BE2C (cell line): ENCODE measurements at regions not wholly inside any gene's neighbourhood (a gene's known extent, or its start where the extent isn't known, plus 50 kb on each side); places are given as distances from the start of the nearest gene placed in this dataset.

ENCODE experiments used
- DNase-seq: peaks from one replicate; pipeline ENCODE4 v3.0.0-alpha.2; 2020
- H3K27me3 ChIP-seq: fragments of 250-450 bp; sonication (Bioruptor Pico); 2 replicates; pipeline ENCODE4 v1.5.1; 2020; ENCODE audit warnings: mild to moderate bottlenecking
- H3K36me3 ChIP-seq: fragments of 250-450 bp; sonication (Bioruptor Pico); 2 replicates; pipeline ENCODE4 v1.5.1; 2020; ENCODE audit warnings: mild to moderate bottlenecking
- H3K4me1 ChIP-seq: fragments of 250-450 bp; sonication (Bioruptor Pico); 2 replicates; pipeline ENCODE4 v1.5.1; 2020
- H3K4me3 ChIP-seq: 2 replicates; pipeline ENCODE4 v1.5.1; 2011; ENCODE audit warnings: low read depth, low read length
- H3K9me3 ChIP-seq: fragments of 250-450 bp; sonication (Bioruptor Pico); 2 replicates; pipeline ENCODE4 v1.5.1; 2020
- CTCF ChIP-seq: IDR thresholded peaks from 2 replicates; pipeline ENCODE4 v1.5.1; 2012; ENCODE audit warnings: mild to moderate bottlenecking, low read depth, low read length

- no peak for TF ChIP-seq CTCF
- H3K4me3 ChIP-seq: no peak overlapping the region
- no peaks in the 10 kb centered on the region for H3K36me3 ChIP-seq
- DNase-seq: no peak
- no peaks in the 10 kb centered on the region for H3K4me1 ChIP-seq
- no peaks in the 10 kb centered on the region for H3K9me3 ChIP-seq
- no peaks in the 10 kb centered on the region for H3K27me3 ChIP-seq
Observed at GRCh38 chr9:96168882-96169281, 133.1 kb downstream of the HSD17B3 start.

GRCh38 chr9:96167011-96167410 is 135.0 kb downstream of the HSD17B3 start:
- Histone ChIP-seq H3K27me3 (no peaks in the 10 kb centered on the region), H3K36me3 (no peaks in the 10 kb centered on the region), H3K9me3 (no peaks in the 10 kb centered on the region), H3K4me3 (no peak overlapping the region), H3K4me1 (peaks cover 4% of the 10 kb centered on the region; the same call in 1 of the 2 replicates)
- TF ChIP-seq CTCF: no peak
- no peak for DNase-seq

- DNase-seq: no peak
- no peak for TF ChIP-seq CTCF
- Histone ChIP-seq H3K9me3 (no peaks in the 10 kb centered on the region), H3K4me3 (no peak overlapping the region), H3K4me1 (peaks cover 7% of the 10 kb centered on the region; the same call in 1 of the 2 replicates), H3K36me3 (no peaks in the 10 kb centered on the region), H3K27me3 (no peaks in the 10 kb centered on the region)
Observed at GRCh38 chr9:96164268-96164683, 137.7 kb downstream of the HSD17B3 start.

- Histone ChIP-seq H3K27me3 (no peaks in the 10 kb centered on the region), H3K9me3 (no peaks in the 10 kb centered on the region), H3K4me1 (peaks cover 7% of the 10 kb centered on the region; the same call in 1 of the 2 replicates), H3K36me3 (no peaks in the 10 kb centered on the region), H3K4me3 (no peak overlapping the region)
- no peak for DNase-seq
- no peak for TF ChIP-seq CTCF
Observed at GRCh38 chr9:96163712-96164111, 138.3 kb downstream of the HSD17B3 start.

GRCh38 chr9:96163161-96163560 is 138.8 kb downstream of the HSD17B3 start:
- Histone ChIP-seq H3K4me3 (no peak overlapping the region), H3K4me1 (peaks cover 7% of the 10 kb centered on the region; the same call in 1 of the 2 replicates), H3K9me3 (no peaks in the 10 kb centered on the region), H3K27me3 (no peaks in the 10 kb centered on the region), H3K36me3 (no peaks in the 10 kb centered on the region)
- no peak for TF ChIP-seq CTCF
- DNase-seq: no peak

GRCh38 chr9:96161819-96162218 is 140.2 kb downstream of the HSD17B3 start:
- no peak for TF ChIP-seq CTCF
- Histone ChIP-seq H3K36me3 (no peaks in the 10 kb centered on the region), H3K4me3 (no peak overlapping the region), H3K4me1 (peaks cover 7% of the 10 kb centered on the region; the same call in 1 of the 2 replicates), H3K27me3 (no peaks in the 10 kb centered on the region), H3K9me3 (no peaks in the 10 kb centered on the region)
- DNase-seq: no peak
